Activated naive CD4-positive, alpha-beta T cell (primary cell): ENCODE measurements at regions not wholly inside any gene's neighbourhood (a gene's known extent, or its start where the extent isn't known, plus 50 kb on each side); places are given as distances from the start of the nearest gene placed in this dataset.
"Not testable (repeated sequence)": the region's sequence is repeated elsewhere in the genome, so short reads cannot be mapped to it uniquely, and the experiment has no call there.

Experiments used
- DNase-seq, 4 experiments: peaks; one replicate each; lab custom pipeline; 2025; lab: John Stamatoyannopoulos, UW

- DNase-seq: no peak
Measured at GRCh38 chr14:48584031-48584430, 908.6 kb upstream of the MDGA2 start.

- no peak for DNase-seq
Measured at GRCh38 chr14:48582938-48583337, 907.5 kb upstream of the MDGA2 start.

- DNase-seq: no peak
Measured at GRCh38 chr14:48580692-48581091, 905.3 kb upstream of the MDGA2 start.

- no peak for DNase-seq
Measured at GRCh38 chr14:48575772-48576171, 900.4 kb upstream of the MDGA2 start.

- DNase-seq: no peak
Measured at GRCh38 chr14:48568688-48569087, 893.3 kb upstream of the MDGA2 start.

GRCh38 chr14:48568252-48568651, 892.8 kb upstream of the MDGA2 start:
- no peak for DNase-seq

GRCh38 chr14:48563489-48563888, 888.1 kb upstream of the MDGA2 start:
- no peak for DNase-seq

GRCh38 chr14:48561438-48561837, 886.0 kb upstream of the MDGA2 start:
- DNase-seq: not testable (repeated sequence)

- no peak for DNase-seq
Measured at GRCh38 chr14:48560421-48560820, 885.0 kb upstream of the MDGA2 start.

GRCh38 chr14:48553443-48553842, 878.0 kb upstream of the MDGA2 start:
- DNase-seq: no peak

- no peak for DNase-seq
Measured at GRCh38 chr14:48546996-48547395, 871.6 kb upstream of the MDGA2 start.

GRCh38 chr14:48537600-48537999, 862.2 kb upstream of the MDGA2 start:
- no peak for DNase-seq

GRCh38 chr14:48536318-48536717, 860.9 kb upstream of the MDGA2 start:
- DNase-seq: no peak

- DNase-seq: no peak
Measured at GRCh38 chr14:48527832-48528231, 852.4 kb upstream of the MDGA2 start.

- no peak for DNase-seq
Measured at GRCh38 chr14:48526307-48526706, 850.9 kb upstream of the MDGA2 start.

- no peak for DNase-seq
Measured at GRCh38 chr14:48504921-48505320, 829.5 kb upstream of the MDGA2 start.

- DNase-seq: no peak
Measured at GRCh38 chr14:48490756-48491155, 815.4 kb upstream of the MDGA2 start.

GRCh38 chr14:48473944-48474343, 798.5 kb upstream of the MDGA2 start:
- no peak for DNase-seq

GRCh38 chr14:48456051-48456450, 780.6 kb upstream of the MDGA2 start:
- DNase-seq: no peak

- no peak for DNase-seq
Measured at GRCh38 chr14:48454887-48455286, 779.5 kb upstream of the MDGA2 start.

GRCh38 chr14:48452437-48452995, 777.1 kb upstream of the MDGA2 start:
- no peak for DNase-seq

GRCh38 chr14:48435221-48435620, 759.8 kb upstream of the MDGA2 start:
- no peak for DNase-seq

- DNase-seq: no peak
Measured at GRCh38 chr14:48430805-48431204, 755.4 kb upstream of the MDGA2 start.

- DNase-seq: no peak
Measured at GRCh38 chr14:48429512-48429911, 754.1 kb upstream of the MDGA2 start.
